ENCODE measurements at regions not wholly inside any gene's neighbourhood (a gene's known extent, or its start where the extent isn't known, plus 50 kb on each side); places are given as distances from the start of the nearest gene placed in this dataset.

GRCh38 chr11:27907530-27907929, 200.4 kb downstream of the KIF18A start:
- H3K4me3 ChIP-seq (ENCODE audit: low read depth, low read length), result no peak overlapping the region
- no peak for DNase-seq (ENCODE audit: low read depth)
- no peak for TF ChIP-seq CTCF (IDR thresholded peaks at IDR 0.05; ENCODE audit: low read depth, low read length, missing control alignments)

- no peak for TF ChIP-seq CTCF (IDR thresholded peaks at IDR 0.05; ENCODE audit: low read depth, low read length, missing control alignments)
- DNase-seq (ENCODE audit: low read depth), result no peak
- H3K4me3 ChIP-seq (ENCODE audit: low read depth, low read length), result no peak overlapping the region
Measured at GRCh38 chr11:27907091-27907490, 200.9 kb downstream of the KIF18A start.

- no peak for TF ChIP-seq CTCF (IDR thresholded peaks at IDR 0.05; ENCODE audit: low read depth, low read length, missing control alignments)
- DNase-seq (ENCODE audit: low read depth), result no peak
- no peak overlapping the region for H3K4me3 ChIP-seq (ENCODE audit: low read depth, low read length)
Measured at GRCh38 chr11:27904358-27905055, 203.4 kb downstream of the KIF18A start.

- DNase-seq (ENCODE audit: low read depth), result no peak
- no peak overlapping the region for H3K4me3 ChIP-seq (ENCODE audit: low read depth, low read length)
- TF ChIP-seq CTCF (IDR thresholded peaks at IDR 0.05; ENCODE audit: low read depth, low read length, missing control alignments), result no peak
Measured at GRCh38 chr11:27902981-27903624, 202.8 kb upstream of the BDNF start.

- TF ChIP-seq CTCF (IDR thresholded peaks at IDR 0.05; ENCODE audit: low read depth, low read length, missing control alignments), result no peak
- no peak for DNase-seq (ENCODE audit: low read depth)
- no peak overlapping the region for H3K4me3 ChIP-seq (ENCODE audit: low read depth, low read length)
Measured at GRCh38 chr11:27898166-27898565, 197.9 kb upstream of the BDNF start.

- H3K4me3 ChIP-seq (ENCODE audit: low read depth, low read length), result no peak overlapping the region
- no peak for TF ChIP-seq CTCF (IDR thresholded peaks at IDR 0.05; ENCODE audit: low read depth, low read length, missing control alignments)
- no peak for DNase-seq (ENCODE audit: low read depth)
Measured at GRCh38 chr11:27896096-27896495, 195.8 kb upstream of the BDNF start.

GRCh38 chr11:27894552-27894951, 194.3 kb upstream of the BDNF start:
- no peak for TF ChIP-seq CTCF (IDR thresholded peaks at IDR 0.05; ENCODE audit: low read depth, low read length, missing control alignments)
- no peak overlapping the region for H3K4me3 ChIP-seq (ENCODE audit: low read depth, low read length)
- DNase-seq (ENCODE audit: low read depth), result no peak
